ENCODE measurements at regions not wholly inside any gene's neighbourhood (a gene's known extent, or its start where the extent isn't known, plus 50 kb on each side); places are given as distances from the start of the nearest gene placed in this dataset.
A peak's percentile ranks its signal among the peaks of the same experiment; 100 is the strongest.
"Not testable (repeated sequence)": the region's sequence is repeated elsewhere in the genome, so short reads cannot be mapped to it uniquely, and the experiment has no call there.

DNA sequence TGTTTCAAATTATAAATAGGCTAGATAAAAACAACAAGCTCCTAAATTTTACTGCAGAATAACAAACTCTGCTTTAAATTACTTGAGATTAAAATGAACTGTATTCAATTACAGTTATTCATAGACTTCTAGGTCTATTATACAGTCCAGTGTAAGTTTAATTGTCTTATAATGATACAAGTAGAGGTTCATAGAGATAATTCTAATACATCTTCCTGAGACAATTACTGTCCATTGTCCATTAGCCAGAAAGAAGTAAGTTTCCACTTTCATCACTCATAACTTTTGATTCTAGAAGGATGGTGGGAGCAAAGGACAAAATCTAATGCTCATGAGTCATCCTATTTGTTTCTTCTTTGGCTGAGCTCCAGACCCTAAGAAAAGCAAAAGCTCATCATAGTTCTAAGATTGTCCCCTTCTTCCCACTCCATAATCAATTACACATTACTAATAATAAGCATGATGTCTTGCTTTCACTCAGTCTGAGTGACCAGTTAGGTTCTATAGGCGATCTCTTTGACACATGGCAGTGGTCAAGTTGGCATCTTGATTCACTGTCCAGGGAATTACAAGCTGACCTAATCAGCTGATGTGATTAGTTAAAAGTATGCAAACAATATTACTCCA is 502.5 kb upstream of the IZUMO3 start:
- DNase-seq (ENCODE audit: low read depth, low spot score) = no peak

DNA sequence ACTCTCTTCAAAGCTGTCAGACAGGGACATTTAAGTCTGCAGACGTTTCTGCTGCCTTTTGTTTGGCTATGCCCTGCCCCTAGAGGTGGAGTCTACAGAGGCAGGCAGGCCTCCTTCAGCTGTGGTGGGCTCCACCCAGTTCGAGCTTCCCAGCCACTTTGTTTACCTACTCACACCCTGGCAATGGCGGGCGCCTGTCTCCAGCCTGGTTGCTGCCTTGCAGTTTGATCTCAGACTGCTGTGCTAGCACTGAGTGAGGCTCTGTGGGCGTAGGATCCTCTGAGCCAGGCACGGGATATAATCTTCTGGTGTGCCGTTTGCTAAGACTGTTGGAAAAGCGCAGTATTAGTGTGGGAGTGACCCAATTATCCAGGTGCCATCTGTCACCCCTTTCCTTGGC is 499.8 kb upstream of the IZUMO3 start:
- DNase-seq (ENCODE audit: low read depth, low spot score) = not testable (repeated sequence)

GRCh38 chr9:25029743-25030142 is 484.0 kb upstream of the IZUMO3 start:
- no peak for DNase-seq (ENCODE audit: low read depth, low spot score)

- DNase-seq (ENCODE audit: low read depth, low spot score) = no peak
Observed at GRCh38 chr9:25025686-25026085, 480.0 kb upstream of the IZUMO3 start.

- DNase-seq (ENCODE audit: low read depth, low spot score) = no peak
Observed at GRCh38 chr9:25025156-25025555, 479.5 kb upstream of the IZUMO3 start.

DNA sequence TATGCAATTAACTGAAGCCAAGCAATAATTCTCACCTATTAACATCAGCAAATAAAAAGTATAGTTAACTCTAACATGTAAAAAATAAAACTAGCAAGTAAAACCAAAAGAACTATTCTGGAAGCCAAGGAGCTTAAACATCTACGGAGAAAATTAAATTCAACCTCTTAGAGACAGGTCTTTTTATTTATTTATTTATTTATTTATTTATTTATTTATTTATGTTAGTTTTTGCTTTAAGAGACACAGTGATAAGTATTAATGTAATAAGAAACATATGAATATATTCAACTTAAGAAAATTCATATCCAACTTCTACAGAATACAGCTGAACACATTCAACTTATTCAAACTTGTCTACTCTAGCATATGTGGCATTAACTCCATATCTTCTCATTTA is 472.1 kb upstream of the IZUMO3 start:
- no peak for DNase-seq (ENCODE audit: low read depth, low spot score)

GRCh38 chr9:25010027-25010662 is 464.4 kb upstream of the IZUMO3 start:
- no peak for DNase-seq (ENCODE audit: low read depth, low spot score)

DNA sequence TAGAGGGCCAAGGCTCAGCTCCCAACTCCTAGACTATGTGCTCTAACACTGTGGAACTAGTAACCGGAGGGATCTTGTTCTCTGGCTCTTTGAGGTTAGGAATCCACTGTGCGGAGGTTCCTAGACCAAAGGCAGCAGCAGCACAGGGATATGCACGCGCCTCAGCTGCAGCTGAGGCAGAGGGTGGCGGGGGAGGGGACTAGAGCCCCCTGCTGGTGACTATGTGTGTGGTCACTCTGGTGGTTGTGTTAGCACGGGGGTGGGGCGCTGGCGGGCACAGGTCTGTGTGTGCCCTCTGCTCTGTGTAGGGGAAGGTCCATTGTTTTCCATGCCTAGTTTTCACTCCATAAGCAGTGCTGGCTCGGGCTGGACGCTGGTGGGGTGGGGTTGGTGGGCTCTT is 458.0 kb upstream of the IZUMO3 start:
- peak; percentile 33 for DNase-seq (ENCODE audit: low read depth, low spot score)

DNA sequence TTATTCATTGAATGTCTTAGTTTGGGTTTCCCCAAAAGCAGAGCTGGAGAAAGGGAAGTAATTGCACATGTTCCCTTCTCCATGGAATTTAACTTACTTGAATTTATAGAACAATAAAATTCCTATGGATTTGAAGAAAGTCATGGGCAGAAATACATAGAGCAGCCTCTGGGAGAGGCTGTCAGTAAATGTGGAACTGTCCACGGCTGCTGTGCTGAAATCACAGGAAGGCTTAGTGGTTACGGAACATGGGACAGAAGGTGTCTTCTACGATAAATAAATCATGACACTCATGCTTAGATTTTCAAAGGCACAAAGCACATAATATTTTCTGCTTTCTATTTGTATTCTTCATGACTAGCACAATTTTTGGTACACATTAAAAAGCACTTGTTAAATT is 440.6 kb upstream of the IZUMO3 start:
- DNase-seq (ENCODE audit: low read depth, low spot score) = no peak

DNA sequence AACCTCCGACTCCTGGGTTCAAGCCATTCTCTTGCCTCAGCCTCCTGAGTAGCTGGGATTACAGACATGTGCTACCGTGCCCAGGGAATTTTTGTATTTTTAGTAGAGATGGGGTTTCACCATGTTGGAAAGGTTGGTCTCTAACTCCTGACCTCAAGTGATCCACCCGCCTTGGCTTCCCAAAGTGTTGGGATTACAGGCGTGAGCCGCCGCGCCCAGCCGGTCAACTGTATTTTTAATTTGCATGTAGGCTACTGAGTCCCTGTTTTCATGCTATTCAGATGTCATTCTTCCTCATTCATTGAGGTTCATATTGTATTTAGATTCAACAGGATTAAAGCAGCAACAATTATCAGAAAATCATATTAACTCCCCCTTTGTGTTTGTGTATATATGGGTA is 425.1 kb upstream of the IZUMO3 start:
- not testable (repeated sequence) for DNase-seq (ENCODE audit: low read depth, low spot score)

GRCh38 chr9:24961762-24962161 is 416.1 kb upstream of the IZUMO3 start:
- DNase-seq (ENCODE audit: low read depth, low spot score) = no peak

- no peak for DNase-seq (ENCODE audit: low read depth, low spot score)
Observed at GRCh38 chr9:24953070-24953469, 407.4 kb upstream of the IZUMO3 start.

- DNase-seq (ENCODE audit: low read depth, low spot score) = no peak
Observed at GRCh38 chr9:24939109-24939850, 393.6 kb upstream of the IZUMO3 start.

- no peak for DNase-seq (ENCODE audit: low read depth, low spot score)
Observed at GRCh38 chr9:24936117-24936516, 390.4 kb upstream of the IZUMO3 start.

GRCh38 chr9:24932785-24933184 is 387.1 kb upstream of the IZUMO3 start:
- no peak for DNase-seq (ENCODE audit: low read depth, low spot score)

GRCh38 chr9:24931894-24932293 is 386.2 kb upstream of the IZUMO3 start:
- DNase-seq (ENCODE audit: low read depth, low spot score) = no peak

DNA sequence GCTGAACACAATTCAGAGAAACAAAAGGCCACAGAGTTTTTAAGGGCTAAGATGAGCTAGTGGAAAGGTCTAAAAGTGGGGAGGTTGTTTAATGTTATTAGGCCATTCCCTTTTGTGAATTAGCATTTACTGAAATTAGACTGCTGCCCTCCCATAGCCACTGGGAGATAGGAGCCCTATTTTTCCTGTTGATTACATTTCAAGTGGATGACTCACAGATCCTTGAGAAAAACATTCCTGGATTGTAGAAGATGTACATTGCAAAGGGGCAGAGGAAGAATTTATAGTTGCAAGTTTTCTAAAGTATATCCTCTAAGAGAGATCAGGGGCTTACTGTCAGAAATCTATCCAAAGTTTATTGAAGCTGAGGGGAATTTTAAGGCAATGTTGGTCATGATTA is 367.1 kb upstream of the IZUMO3 start:
- no peak for DNase-seq (ENCODE audit: low read depth, low spot score)

DNA sequence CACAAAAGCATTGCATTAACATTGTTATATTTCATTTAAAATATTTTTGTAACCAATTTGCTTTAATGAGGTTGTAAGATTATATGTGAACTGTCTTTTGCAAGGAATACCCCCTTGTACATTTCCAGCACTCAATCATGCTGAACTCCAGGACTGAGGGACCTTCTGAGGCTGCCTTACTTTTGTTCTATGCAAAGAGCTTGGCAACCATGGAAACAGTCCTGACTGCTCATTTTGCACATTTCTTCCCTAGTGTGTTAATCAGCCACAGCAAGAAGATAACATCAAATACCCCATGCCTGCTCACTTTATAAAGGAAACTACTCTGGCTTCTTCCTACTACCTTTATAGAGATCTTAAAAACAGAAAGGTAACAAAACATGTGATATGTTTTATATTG is 355.6 kb upstream of the IZUMO3 start:
- DNase-seq (ENCODE audit: low read depth, low spot score) = no peak

GRCh38 chr9:24900179-24900578 is 354.5 kb upstream of the IZUMO3 start:
- no peak for DNase-seq (ENCODE audit: low read depth, low spot score)

DNA sequence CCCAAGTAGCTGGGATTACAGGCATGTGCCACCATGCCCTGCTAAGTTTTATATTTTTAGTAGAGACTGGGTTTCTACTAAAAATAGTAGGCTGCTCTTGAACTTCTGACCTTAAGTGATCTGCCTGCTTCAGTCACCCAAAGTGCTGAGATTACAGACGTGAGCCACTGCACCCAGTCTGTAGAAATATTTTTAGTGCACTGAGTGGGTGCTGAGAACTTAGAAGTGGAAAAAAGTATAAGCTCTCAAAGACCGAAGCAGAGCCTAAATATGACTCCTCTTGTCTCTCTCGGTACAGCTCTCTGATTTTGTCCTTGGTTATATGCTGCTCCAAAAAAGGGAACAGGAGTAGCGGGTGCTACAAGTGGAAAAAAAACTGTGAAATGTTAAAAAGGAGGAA is 353.8 kb upstream of the IZUMO3 start:
- DNase-seq (ENCODE audit: low read depth, low spot score) = no peak

DNA sequence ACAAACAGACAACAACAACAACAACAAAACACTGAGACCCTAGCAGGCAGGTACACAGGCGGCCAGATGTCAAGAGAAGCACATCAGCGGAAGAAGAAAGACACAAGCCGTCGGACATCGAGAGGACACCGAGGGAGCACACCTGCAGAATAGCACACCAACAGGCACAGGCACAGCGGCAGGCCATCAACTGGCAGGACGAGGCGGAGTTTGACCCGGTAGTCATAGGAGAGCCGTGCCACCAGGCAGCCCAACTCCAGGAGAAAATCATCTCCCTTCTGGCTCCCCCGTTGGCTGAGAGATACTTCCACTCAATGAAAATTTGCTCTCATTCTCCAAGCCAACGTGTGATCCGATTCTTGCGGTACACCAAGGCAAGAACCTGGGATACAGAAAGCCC is 352.1 kb upstream of the IZUMO3 start:
- DNase-seq (ENCODE audit: low read depth, low spot score) = no peak

DNA sequence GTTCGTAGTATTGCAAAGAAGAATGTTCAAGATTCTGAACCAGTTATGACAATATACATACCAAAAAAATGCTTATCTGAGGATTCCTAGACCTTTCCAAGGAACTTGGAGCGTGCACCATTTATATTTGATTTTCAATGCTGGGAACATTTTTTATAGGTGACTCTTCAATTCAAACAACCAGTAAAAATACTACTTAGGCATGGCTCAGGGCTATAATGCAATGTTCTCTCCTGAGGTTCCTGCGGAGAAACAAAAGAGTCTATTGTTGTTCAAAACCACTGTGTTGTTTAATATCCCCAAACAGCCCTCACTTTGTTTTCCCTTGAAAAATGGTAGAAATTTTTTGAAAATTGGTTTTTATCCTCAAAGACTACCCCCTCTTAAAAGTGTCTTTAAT is 335.7 kb upstream of the IZUMO3 start:
- DNase-seq (ENCODE audit: low read depth, low spot score) = no peak

DNA sequence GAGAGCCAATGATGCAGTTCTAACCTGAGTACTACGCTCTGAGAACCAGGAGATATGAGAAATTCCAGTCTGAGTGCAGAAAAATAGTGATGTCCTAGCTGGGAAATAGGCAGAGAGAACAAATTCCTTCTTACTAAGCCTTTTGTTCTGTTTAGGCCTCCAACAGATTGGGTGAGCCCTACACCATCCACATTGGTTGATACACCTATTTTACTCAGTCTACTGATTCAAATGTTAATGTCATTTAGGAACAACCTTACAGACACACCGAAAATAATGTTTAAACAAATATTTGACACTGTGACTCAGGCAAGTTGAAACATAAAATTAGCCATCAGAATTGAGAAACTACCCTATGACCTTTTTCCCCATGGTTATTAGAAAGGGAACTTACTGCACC is 333.9 kb upstream of the IZUMO3 start:
- no peak for DNase-seq (ENCODE audit: low read depth, low spot score)
